WTC11 (cell line): ENCODE measurements at regions not wholly inside any gene's neighbourhood (a gene's known extent, or its start where the extent isn't known, plus 50 kb on each side); places are given as distances from the start of the nearest gene placed in this dataset.

Experiments used
- ZNF138 ChIP-seq: sonication (generic); formaldehyde crosslinking; conservative IDR thresholded peaks from 2 replicates; pipeline ENCODE4 v1.8.1; 2022; ENCODE audit warnings: mild to moderate bottlenecking, moderate library complexity, missing genetic modification reagents
- TF ChIP-seq, protein P1 (sequence below): fragments of 200-600 bp; IDR thresholded peaks from 2 replicates; pipeline ENCODE4 v1.8.0; 2022; ENCODE audit warnings: antibody characterized with exemption

DNA sequence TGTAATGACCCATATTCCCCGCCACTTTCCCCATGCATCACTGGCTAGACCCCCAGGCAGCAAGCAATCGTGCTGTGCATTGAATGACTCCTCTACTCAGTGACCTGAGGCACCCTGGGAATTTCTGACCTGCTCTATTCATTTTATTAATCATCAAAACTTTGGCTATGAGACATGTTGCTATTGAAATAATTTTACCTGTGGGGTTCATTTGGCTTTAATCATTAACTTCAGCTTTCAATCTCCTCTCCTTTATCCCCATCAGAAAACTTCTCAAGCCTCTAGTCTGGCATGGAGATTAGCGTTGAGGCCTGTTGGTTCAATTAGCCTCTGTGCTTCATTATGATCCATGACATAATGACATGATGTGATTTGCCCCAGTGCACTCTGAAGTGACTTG, 429.0 kb downstream of the ZNF608 start:
- TF ChIP-seq, protein P1, sequence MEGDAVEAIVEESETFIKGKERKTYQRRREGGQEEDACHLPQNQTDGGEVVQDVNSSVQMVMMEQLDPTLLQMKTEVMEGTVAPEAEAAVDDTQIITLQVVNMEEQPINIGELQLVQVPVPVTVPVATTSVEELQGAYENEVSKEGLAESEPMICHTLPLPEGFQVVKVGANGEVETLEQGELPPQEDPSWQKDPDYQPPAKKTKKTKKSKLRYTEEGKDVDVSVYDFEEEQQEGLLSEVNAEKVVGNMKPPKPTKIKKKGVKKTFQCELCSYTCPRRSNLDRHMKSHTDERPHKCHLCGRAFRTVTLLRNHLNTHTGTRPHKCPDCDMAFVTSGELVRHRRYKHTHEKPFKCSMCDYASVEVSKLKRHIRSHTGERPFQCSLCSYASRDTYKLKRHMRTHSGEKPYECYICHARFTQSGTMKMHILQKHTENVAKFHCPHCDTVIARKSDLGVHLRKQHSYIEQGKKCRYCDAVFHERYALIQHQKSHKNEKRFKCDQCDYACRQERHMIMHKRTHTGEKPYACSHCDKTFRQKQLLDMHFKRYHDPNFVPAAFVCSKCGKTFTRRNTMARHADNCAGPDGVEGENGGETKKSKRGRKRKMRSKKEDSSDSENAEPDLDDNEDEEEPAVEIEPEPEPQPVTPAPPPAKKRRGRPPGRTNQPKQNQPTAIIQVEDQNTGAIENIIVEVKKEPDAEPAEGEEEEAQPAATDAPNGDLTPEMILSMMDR: no peak
- TF ChIP-seq ZNF138 (CRISPR knock-in tag): no peak
